VCaP (cell line): ENCODE measurements at regions not wholly inside any gene's neighbourhood (a gene's known extent, or its start where the extent isn't known, plus 50 kb on each side); places are given as distances from the start of the nearest gene placed in this dataset.

ENCODE experiments used
- H3K27ac ChIP-seq: fragments of 450-650 bp; 2 replicates; pipeline ENCODE4 v1.5.1; 2017
- TF ChIP-seq, protein P1 (sequence below): fragments of 450-650 bp; conservative IDR thresholded peaks from 2 replicates; pipeline ENCODE4 v1.5.1; 2017; ENCODE audit warnings: mild to moderate bottlenecking, moderate library complexity

DNA sequence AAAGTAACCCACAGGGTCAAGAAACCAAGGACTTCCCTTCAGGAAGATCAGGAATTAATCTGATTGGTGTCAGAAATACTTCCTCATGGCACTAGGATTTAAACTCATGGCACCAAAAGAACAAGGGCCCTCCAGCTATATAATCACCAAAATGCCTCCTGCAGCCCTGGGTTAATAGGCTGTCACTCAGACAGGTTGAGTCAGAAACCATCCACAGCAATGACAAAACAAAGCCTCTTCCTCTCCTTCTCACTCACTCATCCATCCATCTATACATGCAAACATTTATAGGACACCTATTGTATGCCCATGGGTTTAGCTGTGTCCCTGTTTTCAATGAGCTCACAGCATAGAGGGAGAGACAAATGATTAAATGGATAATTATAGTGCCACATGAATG, 62.5 kb upstream of the SPOCK1 start:
- TF ChIP-seq, protein P1, sequence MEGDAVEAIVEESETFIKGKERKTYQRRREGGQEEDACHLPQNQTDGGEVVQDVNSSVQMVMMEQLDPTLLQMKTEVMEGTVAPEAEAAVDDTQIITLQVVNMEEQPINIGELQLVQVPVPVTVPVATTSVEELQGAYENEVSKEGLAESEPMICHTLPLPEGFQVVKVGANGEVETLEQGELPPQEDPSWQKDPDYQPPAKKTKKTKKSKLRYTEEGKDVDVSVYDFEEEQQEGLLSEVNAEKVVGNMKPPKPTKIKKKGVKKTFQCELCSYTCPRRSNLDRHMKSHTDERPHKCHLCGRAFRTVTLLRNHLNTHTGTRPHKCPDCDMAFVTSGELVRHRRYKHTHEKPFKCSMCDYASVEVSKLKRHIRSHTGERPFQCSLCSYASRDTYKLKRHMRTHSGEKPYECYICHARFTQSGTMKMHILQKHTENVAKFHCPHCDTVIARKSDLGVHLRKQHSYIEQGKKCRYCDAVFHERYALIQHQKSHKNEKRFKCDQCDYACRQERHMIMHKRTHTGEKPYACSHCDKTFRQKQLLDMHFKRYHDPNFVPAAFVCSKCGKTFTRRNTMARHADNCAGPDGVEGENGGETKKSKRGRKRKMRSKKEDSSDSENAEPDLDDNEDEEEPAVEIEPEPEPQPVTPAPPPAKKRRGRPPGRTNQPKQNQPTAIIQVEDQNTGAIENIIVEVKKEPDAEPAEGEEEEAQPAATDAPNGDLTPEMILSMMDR: no peak
- no peak overlapping the region for H3K27ac ChIP-seq

GRCh38 chr5:137560420-137560819, 61.3 kb upstream of the SPOCK1 start:
- H3K27ac ChIP-seq: no peak overlapping the region

More at GRCh38 chr5:137560420-137560819, 61.3 kb upstream of the SPOCK1 start:
- TF ChIP-seq, protein P1: no peak
